HG03159 (cell line): ENCODE measurements at regions not wholly inside any gene's neighbourhood (a gene's known extent, or its start where the extent isn't known, plus 50 kb on each side); places are given as distances from the start of the nearest gene placed in this dataset.
A peak's percentile ranks its signal among the peaks of the same experiment; 100 is the strongest.
"Not testable (repeated sequence)": the region's sequence is repeated elsewhere in the genome, so short reads cannot be mapped to it uniquely, and the experiment has no call there.

Experiments
- ATAC-seq: cut with Tn5 transposase; IDR thresholded peaks from one replicate; pipeline ENCODE4 v1.9.1; 2021; ENCODE audit warnings: mild to moderate bottlenecking, moderate library complexity; ENCODE audit not compliant: unreplicated experiment

GRCh38 chr4:120211408-120212015 lies 144.9 kb upstream of the MAD2L1 start:
- ATAC-seq = no peak

GRCh38 chr4:120209706-120210105 lies 143.1 kb upstream of the MAD2L1 start:
- no peak for ATAC-seq

- ATAC-seq = no peak
Measured at GRCh38 chr4:120207021-120207420, 140.4 kb upstream of the MAD2L1 start.

GRCh38 chr4:120202222-120202621 lies 135.6 kb upstream of the MAD2L1 start:
- no peak for ATAC-seq

- not testable (repeated sequence) for ATAC-seq
Measured at GRCh38 chr4:120200573-120201110, 134.0 kb upstream of the MAD2L1 start.

- no peak for ATAC-seq
Measured at GRCh38 chr4:120198411-120198810, 131.8 kb upstream of the MAD2L1 start.

- no peak for ATAC-seq
Measured at GRCh38 chr4:120177603-120178002, 111.0 kb upstream of the MAD2L1 start.

GRCh38 chr4:120175272-120175671 lies 108.6 kb upstream of the MAD2L1 start:
- no peak for ATAC-seq

- no peak for ATAC-seq
Measured at GRCh38 chr4:120163895-120164294, 97.2 kb upstream of the MAD2L1 start.

- ATAC-seq = no peak
Measured at GRCh38 chr4:120158841-120159463, 92.3 kb upstream of the MAD2L1 start.

- no peak for ATAC-seq
Measured at GRCh38 chr4:120158046-120158445, 91.4 kb upstream of the MAD2L1 start.

- ATAC-seq = peak; percentile 81
Measured at GRCh38 chr4:120156120-120156718, 89.6 kb upstream of the MAD2L1 start.

- no peak for ATAC-seq
Measured at GRCh38 chr4:120155287-120155686, 88.6 kb upstream of the MAD2L1 start.

- ATAC-seq = no peak
Measured at GRCh38 chr4:120144634-120145033, 78.0 kb upstream of the MAD2L1 start.

- no peak for ATAC-seq
Measured at GRCh38 chr4:120144041-120144440, 77.4 kb upstream of the MAD2L1 start.

- ATAC-seq = no peak
Measured at GRCh38 chr4:120139392-120139791, 72.7 kb upstream of the MAD2L1 start.

GRCh38 chr4:120132935-120133334 lies 66.3 kb upstream of the MAD2L1 start:
- ATAC-seq = no peak

GRCh38 chr4:120130786-120131185 lies 64.1 kb upstream of the MAD2L1 start:
- ATAC-seq = no peak
